OCI-LY1 (cell line): ENCODE measurements at regions not wholly inside any gene's neighbourhood (a gene's known extent, or its start where the extent isn't known, plus 50 kb on each side); places are given as distances from the start of the nearest gene placed in this dataset.

ENCODE experiments used
- CTCF ChIP-seq: fragments of 200-600 bp; sonication (generic), shearing (Covaris generic); IDR thresholded peaks from 2 replicates; pipeline ENCODE4 v1.5.1; 2017; ENCODE audit warnings: mild to moderate bottlenecking, antibody characterized with exemption, low read length, moderate library complexity, mixed read lengths
- EZH2 ChIP-seq: fragments of 200-600 bp; sonication (generic), shearing (Covaris generic); IDR thresholded peaks from 2 replicates; pipeline ENCODE4 v1.8.0; 2017; ENCODE audit warnings: borderline replicate concordance, mixed run types, mild to moderate bottlenecking, antibody characterized with exemption, low read length, moderate library complexity, mixed read lengths

- TF ChIP-seq CTCF (no peak), EZH2 (no peak)
Observed at GRCh38 chr9:102474357-102474756, 520.8 kb upstream of the CYLC2 start.
